IPS DF 4.7 (cell line): ENCODE measurements at regions not wholly inside any gene's neighbourhood (a gene's known extent, or its start where the extent isn't known, plus 50 kb on each side); places are given as distances from the start of the nearest gene placed in this dataset.

Source experiments
- DNase-seq: peaks from one replicate; pipeline ENCODE4 v3.0.0-alpha.2; 2013; ENCODE audit warnings: low spot score; ENCODE audit errors: extremely low read depth

- DNase-seq = no peak
Observed at GRCh38 chr6:88558981-88559380, 392.8 kb upstream of the CNR1 start.

- no peak for DNase-seq
Observed at GRCh38 chr6:88556663-88557062, 390.5 kb upstream of the CNR1 start.

GRCh38 chr6:88548891-88549505 lies 382.9 kb upstream of the CNR1 start:
- DNase-seq = no peak

GRCh38 chr6:88547768-88548167 lies 381.6 kb upstream of the CNR1 start:
- DNase-seq = no peak

- DNase-seq = no peak
Observed at GRCh38 chr6:88545991-88546390, 379.8 kb upstream of the CNR1 start.

- no peak for DNase-seq
Observed at GRCh38 chr6:88544986-88545612, 379.0 kb upstream of the CNR1 start.

GRCh38 chr6:88539295-88539764 lies 373.2 kb upstream of the CNR1 start:
- DNase-seq = no peak

- no peak for DNase-seq
Observed at GRCh38 chr6:88538840-88539239, 372.7 kb upstream of the CNR1 start.

- peak; percentile 16 for DNase-seq
Observed at GRCh38 chr6:88538130-88538706, 372.1 kb upstream of the CNR1 start.

- no peak for DNase-seq
Observed at GRCh38 chr6:88536071-88536625, 370.0 kb upstream of the CNR1 start.

- DNase-seq = no peak
Observed at GRCh38 chr6:88535306-88535705, 369.2 kb upstream of the CNR1 start.

GRCh38 chr6:88532241-88532860 lies 366.2 kb upstream of the CNR1 start:
- no peak for DNase-seq

- DNase-seq = no peak
Observed at GRCh38 chr6:88529726-88530125, 363.6 kb upstream of the CNR1 start.

- DNase-seq = no peak
Observed at GRCh38 chr6:88520445-88520844, 354.3 kb upstream of the CNR1 start.

GRCh38 chr6:88520017-88520338 lies 353.8 kb upstream of the CNR1 start:
- no peak for DNase-seq

GRCh38 chr6:88519301-88520016 lies 353.3 kb upstream of the CNR1 start:
- no peak for DNase-seq

- no peak for DNase-seq
Observed at GRCh38 chr6:88517737-88518136, 351.6 kb upstream of the CNR1 start.

- no peak for DNase-seq
Observed at GRCh38 chr6:88513920-88514319, 347.8 kb upstream of the CNR1 start.

- no peak for DNase-seq
Observed at GRCh38 chr6:88513471-88513870, 347.3 kb upstream of the CNR1 start.

- no peak for DNase-seq
Observed at GRCh38 chr6:88512951-88513350, 346.8 kb upstream of the CNR1 start.

- DNase-seq = no peak
Observed at GRCh38 chr6:88502391-88502790, 336.2 kb upstream of the CNR1 start.
